ENCODE measurements at regions not wholly inside any gene's neighbourhood (a gene's known extent, or its start where the extent isn't known, plus 50 kb on each side); places are given as distances from the start of the nearest gene placed in this dataset.

GRCh38 chr14:34212172-34212929, 249.7 kb downstream of the SPTSSA start:
- DNase-seq (ENCODE audit: low read depth): no peak

- DNase-seq (ENCODE audit: low read depth): no peak
Observed at GRCh38 chr14:34211732-34212131, 250.3 kb downstream of the SPTSSA start.

- DNase-seq (ENCODE audit: low read depth): no peak
Observed at GRCh38 chr14:34208532-34208931, 253.5 kb downstream of the SPTSSA start.

- DNase-seq (ENCODE audit: low read depth): no peak
Observed at GRCh38 chr14:34205799-34206198, 254.9 kb upstream of the EGLN3 start.

GRCh38 chr14:34204774-34205173, 253.9 kb upstream of the EGLN3 start:
- DNase-seq (ENCODE audit: low read depth): no peak

- no peak for DNase-seq (ENCODE audit: low read depth)
Observed at GRCh38 chr14:34203251-34203722, 252.4 kb upstream of the EGLN3 start.

GRCh38 chr14:34201909-34202637, 251.2 kb upstream of the EGLN3 start:
- no peak for DNase-seq (ENCODE audit: low read depth)

- DNase-seq (ENCODE audit: low read depth): no peak
Observed at GRCh38 chr14:34199585-34199984, 248.7 kb upstream of the EGLN3 start.

- DNase-seq (ENCODE audit: low read depth): no peak
Observed at GRCh38 chr14:34198096-34198495, 247.2 kb upstream of the EGLN3 start.

- DNase-seq (ENCODE audit: low read depth): no peak
Observed at GRCh38 chr14:34195964-34196363, 245.1 kb upstream of the EGLN3 start.

- no peak for DNase-seq (ENCODE audit: low read depth)
Observed at GRCh38 chr14:34190717-34191116, 239.8 kb upstream of the EGLN3 start.

GRCh38 chr14:34189866-34190265, 239.0 kb upstream of the EGLN3 start:
- no peak for DNase-seq (ENCODE audit: low read depth)

GRCh38 chr14:34187519-34188044, 236.7 kb upstream of the EGLN3 start:
- no peak for DNase-seq (ENCODE audit: low read depth)

GRCh38 chr14:34187061-34187460, 236.2 kb upstream of the EGLN3 start:
- DNase-seq (ENCODE audit: low read depth): no peak

- DNase-seq (ENCODE audit: low read depth): no peak
Observed at GRCh38 chr14:34184126-34184525, 233.3 kb upstream of the EGLN3 start.

GRCh38 chr14:34183478-34183877, 232.6 kb upstream of the EGLN3 start:
- DNase-seq (ENCODE audit: low read depth): no peak

- DNase-seq (ENCODE audit: low read depth): no peak
Observed at GRCh38 chr14:34181338-34181737, 230.5 kb upstream of the EGLN3 start.

- DNase-seq (ENCODE audit: low read depth): no peak
Observed at GRCh38 chr14:34180869-34181268, 230.0 kb upstream of the EGLN3 start.

GRCh38 chr14:34180434-34180833, 229.6 kb upstream of the EGLN3 start:
- no peak for DNase-seq (ENCODE audit: low read depth)

- no peak for DNase-seq (ENCODE audit: low read depth)
Observed at GRCh38 chr14:34179727-34180126, 228.9 kb upstream of the EGLN3 start.

- no peak for DNase-seq (ENCODE audit: low read depth)
Observed at GRCh38 chr14:34177466-34177865, 226.6 kb upstream of the EGLN3 start.

- no peak for DNase-seq (ENCODE audit: low read depth)
Observed at GRCh38 chr14:34175574-34175973, 224.7 kb upstream of the EGLN3 start.

- no peak for DNase-seq (ENCODE audit: low read depth)
Observed at GRCh38 chr14:34174973-34175372, 224.1 kb upstream of the EGLN3 start.

All from stimulated activated CD8-positive, alpha-beta memory T cell treated with anti-CD3 and anti-CD28 coated beads, Interleukin-4, amount 100 ng/mL, for 24 hours (primary cell).